ENCODE measurements at regions not wholly inside any gene's neighbourhood (a gene's known extent, or its start where the extent isn't known, plus 50 kb on each side); places are given as distances from the start of the nearest gene placed in this dataset.

DNA sequence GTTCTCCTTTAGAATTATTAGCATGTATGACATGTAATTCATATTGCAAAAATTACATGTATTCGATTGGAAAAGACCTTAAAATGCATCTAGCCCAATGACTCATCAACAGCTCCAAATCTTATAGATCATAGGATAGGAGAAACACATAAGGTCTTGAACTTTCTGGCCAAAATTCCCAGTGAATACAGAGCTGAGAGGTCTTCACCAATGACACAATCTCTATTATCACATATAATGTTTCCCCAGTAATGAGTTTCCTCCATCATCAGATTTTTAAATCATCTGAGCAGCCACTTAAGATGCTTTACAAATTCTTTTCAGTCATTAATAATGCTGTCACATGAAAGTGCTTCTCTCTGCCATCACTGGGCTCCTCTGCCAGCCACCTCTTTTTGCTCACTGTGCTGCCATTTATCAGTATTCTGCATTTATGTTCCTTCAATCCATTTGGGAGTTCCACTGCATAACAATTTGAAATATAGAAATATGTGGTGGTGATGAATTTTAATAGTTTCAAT, 804.9 kb downstream of the SUCLG1 start:
- no peaks in the 10 kb centered on the region for H3F3A ChIP-seq (ENCODE audit: low read depth)
- no peaks in the 10 kb centered on the region for H3K4me1 ChIP-seq (ENCODE audit: insufficient read depth, low read length, poor library complexity, severe bottlenecking)
- H4K20me1 ChIP-seq (ENCODE audit: insufficient read depth, low read length, poor library complexity, severe bottlenecking) = no peaks in the 10 kb centered on the region
- no peaks in the 10 kb centered on the region for H3K36me3 ChIP-seq (ENCODE audit: insufficient read depth, low read length)
- H2AFZ ChIP-seq (ENCODE audit: low read length) = no peak overlapping the region
- TF ChIP-seq EZH2phosphoT487 (IDR thresholded peaks at IDR 0.05; ENCODE audit: borderline replicate concordance) = no peak
- TF ChIP-seq, protein P1, sequence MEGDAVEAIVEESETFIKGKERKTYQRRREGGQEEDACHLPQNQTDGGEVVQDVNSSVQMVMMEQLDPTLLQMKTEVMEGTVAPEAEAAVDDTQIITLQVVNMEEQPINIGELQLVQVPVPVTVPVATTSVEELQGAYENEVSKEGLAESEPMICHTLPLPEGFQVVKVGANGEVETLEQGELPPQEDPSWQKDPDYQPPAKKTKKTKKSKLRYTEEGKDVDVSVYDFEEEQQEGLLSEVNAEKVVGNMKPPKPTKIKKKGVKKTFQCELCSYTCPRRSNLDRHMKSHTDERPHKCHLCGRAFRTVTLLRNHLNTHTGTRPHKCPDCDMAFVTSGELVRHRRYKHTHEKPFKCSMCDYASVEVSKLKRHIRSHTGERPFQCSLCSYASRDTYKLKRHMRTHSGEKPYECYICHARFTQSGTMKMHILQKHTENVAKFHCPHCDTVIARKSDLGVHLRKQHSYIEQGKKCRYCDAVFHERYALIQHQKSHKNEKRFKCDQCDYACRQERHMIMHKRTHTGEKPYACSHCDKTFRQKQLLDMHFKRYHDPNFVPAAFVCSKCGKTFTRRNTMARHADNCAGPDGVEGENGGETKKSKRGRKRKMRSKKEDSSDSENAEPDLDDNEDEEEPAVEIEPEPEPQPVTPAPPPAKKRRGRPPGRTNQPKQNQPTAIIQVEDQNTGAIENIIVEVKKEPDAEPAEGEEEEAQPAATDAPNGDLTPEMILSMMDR (conservative IDR thresholded peaks at IDR 0.05; ENCODE audit: low read length) = no peak
- H3K9me2 ChIP-seq (replicated peaks; ENCODE audit: low read depth, low read length) = no peaks in the 10 kb centered on the region
- H3K9ac ChIP-seq (ENCODE audit: low read depth, low read length, poor library complexity, severe bottlenecking) = no peak overlapping the region
- no peaks in the 10 kb centered on the region for H3K79me2 ChIP-seq (ENCODE audit: insufficient read depth, low read length)
- H3K4me2 ChIP-seq (ENCODE audit: low read depth, low read length, poor library complexity, severe bottlenecking) = no peak overlapping the region
- no peaks in the 10 kb centered on the region for H3K9me3 ChIP-seq (ENCODE audit: insufficient read depth, low read depth, low read length)
- H3K4me3 ChIP-seq (ENCODE audit: low read length, poor library complexity, severe bottlenecking) = no peak overlapping the region
- no peaks in the 10 kb centered on the region for H3K27me3 ChIP-seq (ENCODE audit: insufficient read depth, low read length, poor library complexity, severe bottlenecking)

- no peak overlapping the region for H2AFZ ChIP-seq (ENCODE audit: low read length)
- H3K27me3 ChIP-seq (ENCODE audit: insufficient read depth, low read length, poor library complexity, severe bottlenecking) = no peaks in the 10 kb centered on the region
- no peaks in the 10 kb centered on the region for H3K79me2 ChIP-seq (ENCODE audit: insufficient read depth, low read length)
- H3K9ac ChIP-seq (ENCODE audit: low read depth, low read length, poor library complexity, severe bottlenecking) = no peak overlapping the region
- no peaks in the 10 kb centered on the region for H4K20me1 ChIP-seq (ENCODE audit: insufficient read depth, low read length, poor library complexity, severe bottlenecking)
- no peak for TF ChIP-seq EZH2phosphoT487 (IDR thresholded peaks at IDR 0.05; ENCODE audit: borderline replicate concordance)
- TF ChIP-seq, protein P1 (conservative IDR thresholded peaks at IDR 0.05; ENCODE audit: low read length) = no peak
- no peaks in the 10 kb centered on the region for H3K9me2 ChIP-seq (replicated peaks; ENCODE audit: low read depth, low read length)
- no peaks in the 10 kb centered on the region for H3K4me1 ChIP-seq (ENCODE audit: insufficient read depth, low read length, poor library complexity, severe bottlenecking)
- no peak overlapping the region for H3K4me3 ChIP-seq (ENCODE audit: low read length, poor library complexity, severe bottlenecking)
- H3K4me2 ChIP-seq (ENCODE audit: low read depth, low read length, poor library complexity, severe bottlenecking) = no peak overlapping the region
- H3F3A ChIP-seq (ENCODE audit: low read depth) = no peaks in the 10 kb centered on the region
- H3K9me3 ChIP-seq (ENCODE audit: insufficient read depth, low read depth, low read length) = no peaks in the 10 kb centered on the region
- no peaks in the 10 kb centered on the region for H3K36me3 ChIP-seq (ENCODE audit: insufficient read depth, low read length)
Observed at GRCh38 chr2:83650898-83651297, 808.2 kb downstream of the SUCLG1 start.

- Histone ChIP-seq H3K9me3 (ENCODE audit: insufficient read depth, low read depth, low read length) (no peaks in the 10 kb centered on the region), H2AFZ (ENCODE audit: low read length) (no peak overlapping the region)
Observed at GRCh38 chr2:83650161-83650560, 808.9 kb downstream of the SUCLG1 start.

More at GRCh38 chr2:83650161-83650560, 808.9 kb downstream of the SUCLG1 start:
- no peaks in the 10 kb centered on the region for H3F3A ChIP-seq (ENCODE audit: low read depth)
- no peaks in the 10 kb centered on the region for H3K27me3 ChIP-seq (ENCODE audit: insufficient read depth, low read length, poor library complexity, severe bottlenecking)
- no peaks in the 10 kb centered on the region for H3K9me2 ChIP-seq (replicated peaks; ENCODE audit: low read depth, low read length)
- TF ChIP-seq, protein P1 (conservative IDR thresholded peaks at IDR 0.05; ENCODE audit: low read length) = no peak
- no peak for TF ChIP-seq EZH2phosphoT487 (IDR thresholded peaks at IDR 0.05; ENCODE audit: borderline replicate concordance)
- H3K4me1 ChIP-seq (ENCODE audit: insufficient read depth, low read length, poor library complexity, severe bottlenecking) = no peaks in the 10 kb centered on the region
- H3K79me2 ChIP-seq (ENCODE audit: insufficient read depth, low read length) = no peaks in the 10 kb centered on the region
- no peak overlapping the region for H3K4me2 ChIP-seq (ENCODE audit: low read depth, low read length, poor library complexity, severe bottlenecking)
- no peak overlapping the region for H3K4me3 ChIP-seq (ENCODE audit: low read length, poor library complexity, severe bottlenecking)
- no peaks in the 10 kb centered on the region for H4K20me1 ChIP-seq (ENCODE audit: insufficient read depth, low read length, poor library complexity, severe bottlenecking)
- no peak overlapping the region for H3K9ac ChIP-seq (ENCODE audit: low read depth, low read length, poor library complexity, severe bottlenecking)
- no peaks in the 10 kb centered on the region for H3K36me3 ChIP-seq (ENCODE audit: insufficient read depth, low read length)

Data from Loucy (cell line).